T-helper 9 cell (primary cell): ENCODE measurements at regions not wholly inside any gene's neighbourhood (a gene's known extent, or its start where the extent isn't known, plus 50 kb on each side); places are given as distances from the start of the nearest gene placed in this dataset.

Experiments
- DNase-seq: peaks from one replicate; pipeline ENCODE4 v3.0.0-alpha.2; 2020

GRCh38 chr12:45634273-45634917 lies 95.1 kb upstream of the ARID2 start:
- no peak for DNase-seq

- no peak for DNase-seq
These were observed 92.3 kb upstream of the ARID2 start for GRCh38 chr12:45637242-45637641.

- DNase-seq: no peak
These were observed 91.8 kb upstream of the ARID2 start for GRCh38 chr12:45637706-45638105.

- no peak for DNase-seq
These were observed 91.1 kb upstream of the ARID2 start for GRCh38 chr12:45638386-45638785.

- no peak for DNase-seq
These were observed 85.0 kb upstream of the ARID2 start for GRCh38 chr12:45644541-45644940.

- no peak for DNase-seq
These were observed 82.5 kb upstream of the ARID2 start for GRCh38 chr12:45646851-45647581.

- no peak for DNase-seq
These were observed 81.4 kb upstream of the ARID2 start for GRCh38 chr12:45648070-45648469.

GRCh38 chr12:45651029-45651428 lies 78.5 kb upstream of the ARID2 start:
- DNase-seq: no peak

GRCh38 chr12:45654002-45654665 lies 75.4 kb upstream of the ARID2 start:
- no peak for DNase-seq

GRCh38 chr12:45655186-45655585 lies 74.3 kb upstream of the ARID2 start:
- DNase-seq: peak; percentile 31

- no peak for DNase-seq
These were observed 73.8 kb upstream of the ARID2 start for GRCh38 chr12:45655743-45656142.

- DNase-seq: no peak
These were observed 71.5 kb upstream of the ARID2 start for GRCh38 chr12:45658020-45658419.

- no peak for DNase-seq
These were observed 69.2 kb upstream of the ARID2 start for GRCh38 chr12:45660330-45660729.

GRCh38 chr12:45663455-45663854 lies 66.1 kb upstream of the ARID2 start:
- DNase-seq: no peak

- DNase-seq: no peak
These were observed 63.6 kb upstream of the ARID2 start for GRCh38 chr12:45665941-45666340.

GRCh38 chr12:45666396-45666795 lies 63.1 kb upstream of the ARID2 start:
- no peak for DNase-seq

GRCh38 chr12:45666816-45667215 lies 62.7 kb upstream of the ARID2 start:
- DNase-seq: no peak

GRCh38 chr12:45667761-45668160 lies 61.7 kb upstream of the ARID2 start:
- DNase-seq: no peak

GRCh38 chr12:45668641-45669040 lies 60.9 kb upstream of the ARID2 start:
- DNase-seq: no peak

- no peak for DNase-seq
These were observed 60.4 kb upstream of the ARID2 start for GRCh38 chr12:45669093-45669492.

- DNase-seq: no peak
These were observed 59.7 kb upstream of the ARID2 start for GRCh38 chr12:45669792-45670191.

GRCh38 chr12:45670346-45671065 lies 59.0 kb upstream of the ARID2 start:
- DNase-seq: no peak

- DNase-seq: no peak
These were observed 58.3 kb upstream of the ARID2 start for GRCh38 chr12:45671254-45671653.
